ENCODE measurements at regions not wholly inside any gene's neighbourhood (a gene's known extent, or its start where the extent isn't known, plus 50 kb on each side); places are given as distances from the start of the nearest gene placed in this dataset.
A peak's percentile ranks its signal among the peaks of the same experiment; 100 is the strongest.

DNA sequence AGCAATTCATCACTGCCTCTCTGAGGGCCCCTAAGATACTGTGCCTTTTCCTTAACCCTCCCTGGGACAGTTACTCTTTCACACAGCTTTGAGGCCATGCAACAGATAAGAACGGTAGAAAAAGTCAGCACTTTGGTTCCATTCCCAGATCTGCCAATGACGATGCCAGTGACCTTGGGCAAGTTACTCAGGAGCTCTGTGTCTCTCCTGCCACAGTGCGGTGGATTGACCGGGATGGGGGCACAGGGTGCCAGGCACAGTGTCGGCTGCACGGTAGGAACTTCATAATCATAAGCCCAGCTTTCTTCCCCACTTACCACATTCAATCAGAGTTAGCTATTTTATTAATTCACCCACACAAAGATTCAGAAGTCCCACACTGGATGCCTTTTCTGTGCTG is 1041.8 kb downstream of the TBC1D22A start:
- Mint-ChIP-seq H3K4me1 (no peaks in the 10 kb centered on the region), H3K9me3 (no peaks in the 10 kb centered on the region), H3K27me3 (peaks cover 5% of the 10 kb centered on the region), H3K36me3 (no peaks in the 10 kb centered on the region), H3K27ac (no peak overlapping the region), H3K4me3 (no peak overlapping the region)
- no peak for DNase-seq (ENCODE audit: low spot score in 2 of 2)
- ATAC-seq (ENCODE audit: low read depth): no peak

DNA sequence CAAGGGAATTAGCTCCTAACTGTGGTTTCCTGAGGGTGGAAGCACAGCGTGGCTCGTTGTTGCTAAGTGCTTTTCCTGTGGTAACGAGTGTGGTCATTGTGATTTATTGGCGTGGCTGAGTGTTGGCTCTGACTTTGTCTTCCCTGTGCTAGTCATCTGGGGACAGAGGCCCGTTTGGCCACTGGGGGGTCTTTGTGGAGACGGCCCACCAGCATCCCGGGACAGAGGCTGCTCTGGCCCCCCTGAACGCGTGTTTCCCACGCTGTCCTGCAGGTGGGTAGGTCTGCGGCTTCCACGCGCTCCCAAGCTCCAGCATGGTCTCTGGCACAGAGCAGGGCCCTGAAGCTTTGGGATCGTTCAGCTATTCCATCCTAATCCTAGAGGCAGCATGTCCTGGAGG is 1040.0 kb downstream of the TBC1D22A start:
- no peak overlapping the region for H3K4me3 Mint-ChIP-seq
- H3K27me3 Mint-ChIP-seq: peaks cover 6% of the 10 kb centered on the region
- no peaks in the 10 kb centered on the region for H3K36me3 Mint-ChIP-seq
- no peaks in the 10 kb centered on the region for H3K4me1 Mint-ChIP-seq
- no peak overlapping the region for H3K27ac Mint-ChIP-seq
- peaks cover 3% of the 10 kb centered on the region for H3K9me3 Mint-ChIP-seq
- ATAC-seq (ENCODE audit: low read depth): no peak
- DNase-seq (ENCODE audit: low spot score in 2 of 2): no peak

DNA sequence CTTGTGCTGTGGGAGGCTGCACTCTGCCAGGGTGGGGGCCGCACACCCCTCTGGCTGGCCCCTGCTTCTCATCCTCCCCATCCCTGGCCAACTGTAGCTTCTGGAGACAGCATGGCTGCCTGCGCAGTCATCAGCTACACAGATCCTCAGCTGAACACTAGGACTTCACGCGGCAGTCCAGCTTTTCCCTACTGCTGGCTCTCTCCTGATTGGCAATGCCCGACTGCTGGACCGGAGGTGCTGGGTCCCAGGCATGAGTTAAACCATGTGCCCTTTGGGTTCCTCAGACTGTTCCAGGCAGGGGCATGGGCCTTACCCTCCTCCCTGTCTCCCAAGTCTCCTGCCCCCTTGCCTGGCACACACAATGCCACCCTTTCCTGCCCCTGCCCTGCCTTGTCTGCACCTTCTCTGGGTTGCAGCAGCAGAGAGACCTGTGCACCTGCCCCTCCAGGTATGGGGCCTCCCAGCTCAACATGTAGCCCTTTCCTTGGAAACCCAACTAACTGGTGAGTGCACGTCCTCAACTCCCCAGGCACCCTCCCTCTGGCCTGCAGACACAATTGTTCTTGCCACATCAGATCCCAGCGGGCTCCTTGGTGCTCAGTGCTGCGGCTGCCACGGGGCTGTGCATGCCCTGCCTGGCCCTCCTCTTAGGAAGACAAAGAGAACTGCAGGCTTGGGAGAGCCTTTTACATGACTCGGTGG is 1039.2 kb downstream of the TBC1D22A start:
- Mint-ChIP-seq H3K4me3 (no peak overlapping the region), H3K36me3 (no peaks in the 10 kb centered on the region), H3K27me3 (peaks cover 2% of the 10 kb centered on the region), H3K4me1 (no peaks in the 10 kb centered on the region), H3K9me3 (peaks cover 3% of the 10 kb centered on the region), H3K27ac (no peak overlapping the region)
- no peak for ATAC-seq (ENCODE audit: low read depth)
- DNase-seq (ENCODE audit: low spot score in 2 of 2): no peak

DNA sequence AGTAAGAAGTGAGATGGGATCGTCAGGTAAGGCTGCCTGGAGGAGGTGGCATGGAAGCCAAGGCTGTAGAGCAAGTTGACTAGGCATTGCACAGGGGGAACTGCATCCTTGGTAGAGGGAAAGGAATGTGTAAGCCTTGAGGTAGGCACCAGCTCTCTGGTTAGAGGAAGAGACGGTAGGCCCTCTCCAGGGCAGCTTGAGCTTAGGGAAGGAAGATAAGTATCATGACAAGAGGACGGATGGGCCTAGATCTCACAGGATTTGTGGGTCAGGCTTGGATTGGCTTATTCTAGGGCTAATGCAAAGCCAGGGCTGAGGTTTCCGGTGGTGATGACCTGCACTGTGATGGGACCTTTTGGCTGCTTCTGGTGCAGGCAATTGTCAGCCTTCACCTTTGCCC is 1035.8 kb downstream of the TBC1D22A start:
- Mint-ChIP-seq H3K27me3 (peaks cover 5% of the 10 kb centered on the region), H3K9me3 (peaks cover 3% of the 10 kb centered on the region), H3K36me3 (no peaks in the 10 kb centered on the region), H3K4me1 (no peaks in the 10 kb centered on the region), H3K27ac (no peak overlapping the region), H3K4me3 (no peak overlapping the region)
- ATAC-seq (ENCODE audit: low read depth): no peak
- no peak for DNase-seq (ENCODE audit: low spot score in 2 of 2)

DNA sequence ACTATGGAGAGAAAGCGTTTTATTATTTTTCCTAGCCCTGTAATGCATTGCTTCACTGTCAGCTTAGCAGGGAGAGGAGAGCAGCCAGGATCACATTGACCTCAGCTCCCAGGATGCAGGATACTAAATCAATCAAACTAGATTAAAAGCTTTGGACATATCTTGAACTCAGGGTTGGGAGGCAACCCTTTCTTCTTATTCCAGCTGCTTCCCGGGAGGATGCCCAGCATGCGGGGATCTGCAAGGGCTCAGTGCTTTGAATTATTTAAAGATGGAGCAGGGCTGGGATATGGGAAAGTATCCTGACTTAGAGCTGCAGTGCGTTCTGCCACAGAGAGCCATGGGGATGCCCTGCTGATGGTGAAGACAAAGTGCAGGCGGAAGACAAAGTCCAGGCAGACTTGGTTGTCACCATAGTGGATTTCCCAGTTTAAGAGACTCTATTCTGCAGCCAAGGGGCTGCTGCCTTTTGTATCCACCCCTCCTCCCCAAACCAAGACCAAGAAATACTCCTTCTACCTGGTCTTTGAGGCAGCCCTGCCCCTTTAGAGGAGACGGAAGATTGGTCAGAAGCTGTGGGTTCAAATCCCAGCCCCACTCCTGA is 1035.0 kb downstream of the TBC1D22A start:
- H3K36me3 Mint-ChIP-seq: no peaks in the 10 kb centered on the region
- no peak for DNase-seq (ENCODE audit: low spot score in 2 of 2)
- no peak overlapping the region for H3K27ac Mint-ChIP-seq
- ATAC-seq (ENCODE audit: low read depth): no peak
- peaks cover 5% of the 10 kb centered on the region for H3K27me3 Mint-ChIP-seq
- no peak overlapping the region for H3K4me3 Mint-ChIP-seq
- H3K4me1 Mint-ChIP-seq: no peaks in the 10 kb centered on the region
- peaks cover 3% of the 10 kb centered on the region for H3K9me3 Mint-ChIP-seq

DNA sequence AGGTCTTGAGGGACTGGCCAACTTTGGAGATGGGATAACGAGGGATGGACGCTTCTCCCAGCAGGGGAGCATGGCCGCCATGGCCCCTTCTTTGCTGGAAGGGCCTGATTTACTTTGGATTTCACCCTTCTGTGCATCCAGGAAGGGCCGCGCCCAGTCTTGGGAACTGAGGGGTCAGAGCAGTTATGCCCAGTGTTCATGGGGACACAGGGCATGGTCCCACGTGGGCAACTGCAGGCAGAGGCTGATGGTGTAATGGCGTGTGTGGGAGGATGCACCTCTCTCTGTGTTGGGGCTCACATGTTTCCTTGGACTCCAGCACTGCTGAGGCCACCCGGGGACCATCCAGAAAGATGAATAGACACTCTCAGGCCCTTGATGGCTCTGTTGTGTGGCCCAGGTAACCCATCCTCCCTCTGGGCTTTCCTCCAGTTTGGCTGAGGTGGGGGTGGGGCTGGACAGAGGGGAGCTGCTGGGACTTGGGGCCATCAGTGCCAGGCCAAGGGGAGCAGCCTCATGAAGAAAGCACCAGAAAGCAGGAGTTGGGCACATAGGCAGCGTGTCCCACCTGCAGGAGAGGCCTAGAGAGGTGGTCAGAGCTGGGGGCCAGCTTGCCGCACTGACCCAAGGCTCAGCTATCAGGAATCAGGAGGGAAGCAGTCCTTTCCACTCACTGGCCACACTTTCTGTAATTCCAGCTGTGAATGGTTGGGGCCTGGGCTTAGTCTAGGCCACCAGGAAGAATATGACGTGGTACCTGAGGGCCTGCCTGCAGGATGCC is 1033.9 kb downstream of the TBC1D22A start:
- H3K4me3 Mint-ChIP-seq: no peak overlapping the region
- no peak for ATAC-seq (ENCODE audit: low read depth)
- H3K9me3 Mint-ChIP-seq: peaks cover 3% of the 10 kb centered on the region
- DNase-seq (ENCODE audit: low spot score in 2 of 2): no peak
- no peak overlapping the region for H3K27ac Mint-ChIP-seq
- H3K27me3 Mint-ChIP-seq: peaks cover 5% of the 10 kb centered on the region
- no peaks in the 10 kb centered on the region for H3K4me1 Mint-ChIP-seq
- H3K36me3 Mint-ChIP-seq: no peaks in the 10 kb centered on the region

DNA sequence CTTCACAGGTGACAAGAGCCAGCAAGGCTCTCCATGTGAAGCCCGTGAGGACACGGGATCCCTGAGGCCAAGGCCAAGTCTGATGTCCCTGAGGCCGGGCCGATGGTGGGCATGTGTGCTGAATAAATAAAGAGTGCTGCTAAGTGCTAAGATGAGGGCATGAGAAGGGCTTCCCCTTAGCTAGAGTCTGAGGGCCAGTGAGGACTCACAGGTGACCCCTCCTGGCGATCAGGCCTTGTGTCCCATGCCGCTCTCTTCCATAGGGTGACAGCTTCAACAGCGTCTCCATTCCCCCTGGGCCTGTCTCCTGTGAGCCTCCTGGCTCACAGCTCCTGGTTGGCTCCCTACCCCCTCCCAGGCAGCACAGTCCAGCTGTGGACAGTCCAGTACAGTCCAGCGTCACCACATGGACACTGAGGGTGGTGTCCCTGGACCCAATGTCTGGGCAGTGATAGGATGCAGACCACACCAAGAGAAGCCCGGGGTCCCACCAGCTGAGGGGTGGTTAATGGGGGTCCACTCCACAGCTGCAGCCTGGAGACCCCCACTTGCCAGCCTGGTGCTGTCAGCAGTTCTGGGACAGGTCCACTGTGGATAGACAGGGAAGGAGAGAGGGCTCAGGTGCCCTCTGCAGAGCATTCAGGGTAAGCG is 1033.2 kb downstream of the TBC1D22A start:
- Mint-ChIP-seq H3K27ac (no peak overlapping the region), H3K36me3 (no peaks in the 10 kb centered on the region), H3K27me3 (peaks cover 5% of the 10 kb centered on the region), H3K9me3 (peaks cover 3% of the 10 kb centered on the region), H3K4me3 (no peak overlapping the region), H3K4me1 (no peaks in the 10 kb centered on the region)
- ATAC-seq (ENCODE audit: low read depth) (no peak), DNase-seq (ENCODE audit: low spot score in 2 of 2) (no peak)

DNA sequence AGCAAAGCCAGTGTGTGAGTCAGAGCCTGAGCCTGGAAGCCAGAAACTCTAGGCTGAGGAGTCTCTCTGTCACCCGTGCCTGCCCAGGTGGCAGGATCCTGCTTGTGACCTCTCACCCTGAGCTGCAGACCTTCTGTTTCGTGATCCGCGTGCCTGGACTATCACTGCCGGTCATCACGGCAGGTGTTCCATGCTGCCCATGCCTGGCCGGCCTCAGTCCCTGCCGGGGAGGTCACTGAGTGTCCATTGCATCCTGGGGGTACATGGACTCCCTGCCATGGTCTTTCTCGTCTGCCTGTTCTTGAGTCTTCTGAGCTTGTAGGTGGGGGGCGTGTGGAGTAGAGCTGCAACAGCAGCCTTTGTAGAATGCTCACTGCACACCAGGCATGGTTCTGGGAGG is 1032.4 kb downstream of the TBC1D22A start:
- peaks cover 5% of the 10 kb centered on the region for H3K27me3 Mint-ChIP-seq
- H3K9me3 Mint-ChIP-seq: peaks cover 3% of the 10 kb centered on the region
- no peak overlapping the region for H3K4me3 Mint-ChIP-seq
- no peaks in the 10 kb centered on the region for H3K4me1 Mint-ChIP-seq
- no peak overlapping the region for H3K27ac Mint-ChIP-seq
- ATAC-seq (ENCODE audit: low read depth): no peak
- no peaks in the 10 kb centered on the region for H3K36me3 Mint-ChIP-seq
- DNase-seq (ENCODE audit: low spot score in 2 of 2): no peak

DNA sequence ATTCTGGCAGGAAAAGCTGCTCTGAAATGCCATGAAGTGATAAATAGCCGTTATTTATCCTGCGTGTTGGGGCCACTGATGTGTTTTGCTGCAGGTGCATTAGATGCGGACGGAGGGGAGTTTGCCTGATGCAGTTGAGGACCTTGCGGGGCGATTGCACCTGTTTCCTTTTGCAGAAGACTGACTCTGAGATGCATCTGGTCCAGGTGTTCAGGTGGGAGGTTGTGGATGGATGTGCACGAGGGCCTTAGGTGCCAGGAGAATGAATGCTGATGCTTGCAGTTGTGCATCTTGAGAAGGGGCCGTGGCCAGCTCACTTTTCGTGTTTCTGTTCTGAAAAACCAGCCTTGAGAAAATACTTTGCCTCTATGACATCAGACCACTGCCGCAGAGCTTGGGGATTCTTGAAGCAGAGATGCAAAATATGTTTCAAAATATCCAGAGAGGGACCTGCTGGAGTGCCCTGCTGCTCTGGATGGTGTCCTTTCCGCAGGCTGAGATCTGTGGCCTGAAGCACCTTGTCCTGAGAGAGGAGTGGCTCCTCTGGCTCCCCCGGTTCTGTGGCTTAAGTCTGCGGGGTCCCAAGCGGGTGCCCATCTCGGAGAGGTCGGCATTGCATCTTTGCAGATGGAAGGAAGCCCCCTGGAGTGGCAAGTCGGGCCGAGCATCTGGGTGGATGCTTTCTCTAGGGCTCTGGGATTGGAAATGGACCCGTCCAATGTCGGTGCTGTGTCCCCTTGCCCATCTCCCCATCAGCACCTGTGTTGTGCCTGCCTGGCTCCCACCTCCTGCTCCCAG is 1031.1 kb downstream of the TBC1D22A start:
- Mint-ChIP-seq H3K27me3 (peaks cover 5% of the 10 kb centered on the region), H3K9me3 (peaks cover 3% of the 10 kb centered on the region), H3K36me3 (no peaks in the 10 kb centered on the region), H3K4me3 (no peak overlapping the region), H3K27ac (no peak overlapping the region), H3K4me1 (no peaks in the 10 kb centered on the region)
- peak in 1 of 2 donors; percentile 7 for DNase-seq (ENCODE audit: low spot score in 2 of 2)
- ATAC-seq (ENCODE audit: low read depth): no peak

DNA sequence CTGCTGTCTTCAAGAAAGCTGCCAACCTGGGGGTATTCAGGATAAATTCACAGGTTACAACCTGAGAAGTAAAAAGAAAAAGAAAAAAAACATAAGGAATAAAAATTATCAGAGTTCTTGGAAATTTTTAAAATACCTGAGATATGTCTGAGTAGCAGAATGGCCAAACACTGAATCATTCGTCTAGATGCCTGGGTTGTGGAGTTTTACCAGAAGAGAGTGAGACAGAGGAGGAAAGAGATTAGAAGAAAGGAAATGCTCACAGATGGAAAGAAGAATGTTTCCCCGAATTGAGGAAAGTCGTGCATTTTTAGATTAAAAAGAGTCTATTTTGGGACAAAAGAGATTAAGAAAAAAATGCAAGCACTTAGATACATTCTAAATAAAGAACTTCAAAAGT is 1026.7 kb downstream of the TBC1D22A start:
- H3K4me1 Mint-ChIP-seq: no peaks in the 10 kb centered on the region
- ATAC-seq (ENCODE audit: low read depth) (no peak), DNase-seq (ENCODE audit: low spot score in 2 of 2) (no peak)
- no peak overlapping the region for H3K4me3 Mint-ChIP-seq
- peaks cover 5% of the 10 kb centered on the region for H3K27me3 Mint-ChIP-seq
- no peaks in the 10 kb centered on the region for H3K9me3 Mint-ChIP-seq
- H3K36me3 Mint-ChIP-seq: no peaks in the 10 kb centered on the region
- H3K27ac Mint-ChIP-seq: no peak overlapping the region

DNA sequence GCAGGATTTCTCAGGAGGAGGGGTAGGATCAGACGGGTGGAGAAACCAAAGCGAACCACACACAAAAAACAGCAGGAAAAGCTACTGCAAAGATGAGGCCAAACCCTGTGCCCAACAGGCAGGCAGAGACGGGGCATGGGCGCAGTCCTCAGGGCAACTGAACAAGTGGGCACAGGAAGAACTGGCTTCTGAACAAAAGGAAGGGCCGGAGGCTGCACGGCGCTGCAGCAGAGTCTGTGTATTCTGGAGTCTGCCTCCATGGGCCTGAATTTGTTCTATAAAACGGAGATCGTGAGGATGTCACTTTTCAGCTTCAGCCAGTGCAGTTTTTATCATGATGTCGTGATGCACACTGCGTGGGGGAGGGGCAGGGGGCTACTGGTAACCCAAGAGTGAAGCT is 1026.0 kb downstream of the TBC1D22A start:
- ATAC-seq (ENCODE audit: low read depth): no peak
- no peaks in the 10 kb centered on the region for H3K4me1 Mint-ChIP-seq
- no peak overlapping the region for H3K4me3 Mint-ChIP-seq

DNA sequence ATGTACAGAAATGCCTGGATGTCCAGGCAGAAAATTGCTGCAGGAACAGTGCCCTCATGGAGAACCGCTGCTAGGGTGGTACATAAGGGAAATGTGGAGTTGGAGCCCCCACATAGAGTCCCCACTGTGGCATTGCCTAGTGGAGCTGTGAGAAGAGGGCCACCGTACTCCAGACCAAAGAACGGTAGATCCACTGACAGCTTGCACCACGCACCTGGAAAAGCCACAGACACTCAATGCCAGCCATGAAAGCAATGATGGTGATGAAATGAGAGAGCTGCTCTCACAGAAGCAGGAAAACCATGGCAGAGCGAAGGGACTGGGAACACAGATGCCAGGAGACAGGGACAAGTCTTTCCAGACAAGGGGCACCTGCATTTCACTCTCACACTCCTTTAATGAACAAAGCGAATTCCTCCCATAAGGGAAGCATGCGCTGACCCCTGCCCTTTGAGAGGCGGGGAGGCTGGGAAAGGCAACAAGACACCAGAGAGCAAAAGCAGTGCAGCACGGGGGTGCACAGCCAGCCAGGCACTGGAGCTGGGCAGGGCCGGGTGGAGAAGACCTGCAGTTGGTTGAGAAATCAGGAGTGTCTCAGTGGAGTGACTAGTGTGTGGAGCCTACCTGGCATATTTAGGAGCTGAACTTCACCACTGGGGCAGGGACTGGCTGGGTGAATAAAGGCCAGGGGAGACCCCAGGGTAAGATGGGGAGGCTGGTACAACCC is 1025.2 kb downstream of the TBC1D22A start:
- Mint-ChIP-seq H3K27ac (no peak overlapping the region), H3K4me1 (no peaks in the 10 kb centered on the region), H3K4me3 (no peak overlapping the region), H3K36me3 (no peaks in the 10 kb centered on the region), H3K9me3 (no peaks in the 10 kb centered on the region), H3K27me3 (peaks cover 3% of the 10 kb centered on the region)
- ATAC-seq (ENCODE audit: low read depth) (no peak), DNase-seq (ENCODE audit: low spot score in 2 of 2) (no peak)

More for the DNA sequence above, 1026.0 kb downstream of the TBC1D22A start:
- Mint-ChIP-seq H3K9me3 (no peaks in the 10 kb centered on the region), H3K27ac (no peak overlapping the region), H3K27me3 (peaks cover 3% of the 10 kb centered on the region), H3K36me3 (no peaks in the 10 kb centered on the region)
- DNase-seq (ENCODE audit: low spot score in 2 of 2): no peak

DNA sequence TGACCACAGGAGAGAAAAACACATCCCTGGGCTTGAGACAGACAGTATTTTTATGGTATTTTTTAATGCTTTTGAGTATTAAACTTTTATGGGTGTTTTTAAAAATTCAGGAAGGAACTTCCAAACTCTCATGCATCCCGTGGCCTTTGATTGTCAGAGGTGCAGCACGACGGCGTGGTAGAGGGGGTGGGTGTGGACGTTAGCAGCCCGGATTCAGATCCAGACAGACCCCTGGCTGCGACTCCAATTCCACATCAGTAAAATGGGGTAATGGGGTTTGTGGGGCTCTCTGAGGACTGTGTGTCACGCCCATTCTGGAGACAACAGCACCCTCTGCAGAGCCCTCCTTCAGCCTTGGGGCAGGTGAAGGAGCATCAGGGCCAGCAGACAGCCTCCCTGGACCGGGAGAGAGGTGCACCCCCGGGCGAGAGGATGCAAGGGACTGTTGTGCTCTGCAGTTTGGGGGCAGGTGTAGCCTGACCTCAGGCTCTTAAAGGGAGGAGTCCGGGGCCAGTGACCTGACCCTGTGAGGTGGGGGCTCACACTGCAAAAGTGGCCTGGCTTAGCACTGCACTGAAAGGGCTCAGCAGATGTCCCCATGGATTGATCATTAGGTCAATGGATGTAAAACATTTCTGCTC is 1024.3 kb downstream of the TBC1D22A start:
- H3K9me3 Mint-ChIP-seq: no peaks in the 10 kb centered on the region
- no peak for ATAC-seq (ENCODE audit: low read depth)
- peaks cover 10% of the 10 kb centered on the region for H3K27me3 Mint-ChIP-seq
- no peak overlapping the region for H3K4me3 Mint-ChIP-seq
- no peak for DNase-seq (ENCODE audit: low spot score in 2 of 2)
- H3K36me3 Mint-ChIP-seq: no peaks in the 10 kb centered on the region
- no peaks in the 10 kb centered on the region for H3K4me1 Mint-ChIP-seq
- no peak overlapping the region for H3K27ac Mint-ChIP-seq
